ENCODE measurements at regions not wholly inside any gene's neighbourhood (a gene's known extent, or its start where the extent isn't known, plus 50 kb on each side); places are given as distances from the start of the nearest gene placed in this dataset.
A peak's percentile ranks its signal among the peaks of the same experiment; 100 is the strongest.

- H3K4me1 ChIP-seq (ENCODE audit: control insufficient read depth, insufficient read depth, low read length), result peaks cover 6% of the 10 kb centered on the region
- H3K4me3 ChIP-seq (ENCODE audit: low read depth, low read length), result no peak overlapping the region
- H3K36me3 ChIP-seq (ENCODE audit: control insufficient read depth, insufficient read depth, low read length), result no peaks in the 10 kb centered on the region
- H3K9me3 ChIP-seq (ENCODE audit: control insufficient read depth, insufficient read depth, low read depth, low read length), result peaks cover 3% of the 10 kb centered on the region; the same call in 1 of the 2 replicates
- H3K9ac ChIP-seq (ENCODE audit: low read length), result no peak overlapping the region
- no peak overlapping the region for H3K27ac ChIP-seq (ENCODE audit: low read depth, low read length)
- no peaks in the 10 kb centered on the region for H3K27me3 ChIP-seq (ENCODE audit: control insufficient read depth, insufficient read depth, low read length)
Observed at GRCh38 chr10:129156406-129156805, 310.6 kb upstream of the MGMT start.

GRCh38 chr10:129157185-129157584 is 309.9 kb upstream of the MGMT start:
- Histone ChIP-seq H3K4me3 (ENCODE audit: low read depth, low read length) (no peak overlapping the region), H3K4me1 (ENCODE audit: control insufficient read depth, insufficient read depth, low read length) (peaks cover 13% of the 10 kb centered on the region), H3K9ac (ENCODE audit: low read length) (no peak overlapping the region), H3K9me3 (ENCODE audit: control insufficient read depth, insufficient read depth, low read depth, low read length) (peaks cover 3% of the 10 kb centered on the region; the same call in 1 of the 2 replicates), H3K36me3 (ENCODE audit: control insufficient read depth, insufficient read depth, low read length) (no peaks in the 10 kb centered on the region), H3K27ac (ENCODE audit: low read depth, low read length) (no peak overlapping the region), H3K27me3 (ENCODE audit: control insufficient read depth, insufficient read depth, low read length) (no peaks in the 10 kb centered on the region)

GRCh38 chr10:129161150-129161549 is 305.9 kb upstream of the MGMT start:
- Histone ChIP-seq H3K9ac (ENCODE audit: low read length) (peak overlapping the region; percentile 9), H3K36me3 (ENCODE audit: control insufficient read depth, insufficient read depth, low read length) (no peaks in the 10 kb centered on the region), H3K9me3 (ENCODE audit: control insufficient read depth, insufficient read depth, low read depth, low read length) (no peaks in the 10 kb centered on the region), H3K27me3 (ENCODE audit: control insufficient read depth, insufficient read depth, low read length) (no peaks in the 10 kb centered on the region), H3K4me3 (ENCODE audit: low read depth, low read length) (no peak overlapping the region; the same call in 1 of the 2 replicates), H3K27ac (ENCODE audit: low read depth, low read length) (peak overlapping the region; percentile 54), H3K4me1 (ENCODE audit: control insufficient read depth, insufficient read depth, low read length) (peaks cover 16% of the 10 kb centered on the region)

GRCh38 chr10:129163531-129163930 is 303.5 kb upstream of the MGMT start:
- Histone ChIP-seq H3K4me1 (ENCODE audit: control insufficient read depth, insufficient read depth, low read length) (peaks cover 16% of the 10 kb centered on the region), H3K27ac (ENCODE audit: low read depth, low read length) (no peak overlapping the region), H3K9ac (ENCODE audit: low read length) (no peak overlapping the region), H3K9me3 (ENCODE audit: control insufficient read depth, insufficient read depth, low read depth, low read length) (no peaks in the 10 kb centered on the region), H3K4me3 (ENCODE audit: low read depth, low read length) (no peak overlapping the region), H3K27me3 (ENCODE audit: control insufficient read depth, insufficient read depth, low read length) (no peaks in the 10 kb centered on the region), H3K36me3 (ENCODE audit: control insufficient read depth, insufficient read depth, low read length) (no peaks in the 10 kb centered on the region)

GRCh38 chr10:129165076-129165720 is 301.8 kb upstream of the MGMT start:
- Histone ChIP-seq H3K9me3 (ENCODE audit: control insufficient read depth, insufficient read depth, low read depth, low read length) (no peaks in the 10 kb centered on the region), H3K4me3 (ENCODE audit: low read depth, low read length) (no peak overlapping the region), H3K27me3 (ENCODE audit: control insufficient read depth, insufficient read depth, low read length) (no peaks in the 10 kb centered on the region), H3K27ac (ENCODE audit: low read depth, low read length) (no peak overlapping the region), H3K4me1 (ENCODE audit: control insufficient read depth, insufficient read depth, low read length) (peaks cover 23% of the 10 kb centered on the region), H3K9ac (ENCODE audit: low read length) (no peak overlapping the region), H3K36me3 (ENCODE audit: control insufficient read depth, insufficient read depth, low read length) (no peaks in the 10 kb centered on the region)

- Histone ChIP-seq H3K36me3 (ENCODE audit: control insufficient read depth, insufficient read depth, low read length) (no peaks in the 10 kb centered on the region), H3K27ac (ENCODE audit: low read depth, low read length) (no peak overlapping the region), H3K9ac (ENCODE audit: low read length) (no peak overlapping the region), H3K9me3 (ENCODE audit: control insufficient read depth, insufficient read depth, low read depth, low read length) (no peaks in the 10 kb centered on the region), H3K4me3 (ENCODE audit: low read depth, low read length) (no peak overlapping the region), H3K4me1 (ENCODE audit: control insufficient read depth, insufficient read depth, low read length) (peaks cover 21% of the 10 kb centered on the region), H3K27me3 (ENCODE audit: control insufficient read depth, insufficient read depth, low read length) (no peaks in the 10 kb centered on the region)
Observed at GRCh38 chr10:129165770-129166169, 301.3 kb upstream of the MGMT start.

- no peak overlapping the region for H3K27ac ChIP-seq (ENCODE audit: low read depth, low read length)
- no peaks in the 10 kb centered on the region for H3K27me3 ChIP-seq (ENCODE audit: control insufficient read depth, insufficient read depth, low read length)
- no peak overlapping the region for H3K4me3 ChIP-seq (ENCODE audit: low read depth, low read length)
- H3K9ac ChIP-seq (ENCODE audit: low read length), result no peak overlapping the region
- H3K36me3 ChIP-seq (ENCODE audit: control insufficient read depth, insufficient read depth, low read length), result no peaks in the 10 kb centered on the region
- peaks cover 6% of the 10 kb centered on the region; the same call in 1 of the 2 replicates for H3K4me1 ChIP-seq (ENCODE audit: control insufficient read depth, insufficient read depth, low read length)
- H3K9me3 ChIP-seq (ENCODE audit: control insufficient read depth, insufficient read depth, low read depth, low read length), result no peaks in the 10 kb centered on the region
Observed at GRCh38 chr10:129168660-129169059, 298.4 kb upstream of the MGMT start.

- H3K4me1 ChIP-seq (ENCODE audit: control insufficient read depth, insufficient read depth, low read length), result peaks cover 6% of the 10 kb centered on the region; the same call in 1 of the 2 replicates
- H3K9me3 ChIP-seq (ENCODE audit: control insufficient read depth, insufficient read depth, low read depth, low read length), result no peaks in the 10 kb centered on the region
- H3K4me3 ChIP-seq (ENCODE audit: low read depth, low read length), result no peak overlapping the region
- no peaks in the 10 kb centered on the region for H3K36me3 ChIP-seq (ENCODE audit: control insufficient read depth, insufficient read depth, low read length)
- H3K27ac ChIP-seq (ENCODE audit: low read depth, low read length), result no peak overlapping the region
- no peak overlapping the region for H3K9ac ChIP-seq (ENCODE audit: low read length)
- no peaks in the 10 kb centered on the region for H3K27me3 ChIP-seq (ENCODE audit: control insufficient read depth, insufficient read depth, low read length)
Observed at GRCh38 chr10:129169115-129169514, 297.9 kb upstream of the MGMT start.

GRCh38 chr10:129170812-129171211 is 296.2 kb upstream of the MGMT start:
- peaks cover 6% of the 10 kb centered on the region; the same call in 1 of the 2 replicates for H3K4me1 ChIP-seq (ENCODE audit: control insufficient read depth, insufficient read depth, low read length)
- no peak overlapping the region for H3K9ac ChIP-seq (ENCODE audit: low read length)
- no peak overlapping the region for H3K4me3 ChIP-seq (ENCODE audit: low read depth, low read length)
- no peaks in the 10 kb centered on the region for H3K27me3 ChIP-seq (ENCODE audit: control insufficient read depth, insufficient read depth, low read length)
- no peaks in the 10 kb centered on the region for H3K9me3 ChIP-seq (ENCODE audit: control insufficient read depth, insufficient read depth, low read depth, low read length)
- no peaks in the 10 kb centered on the region for H3K36me3 ChIP-seq (ENCODE audit: control insufficient read depth, insufficient read depth, low read length)
- no peak overlapping the region for H3K27ac ChIP-seq (ENCODE audit: low read depth, low read length)

GRCh38 chr10:129171812-129172211 is 295.2 kb upstream of the MGMT start:
- Histone ChIP-seq H3K36me3 (ENCODE audit: control insufficient read depth, insufficient read depth, low read length) (no peaks in the 10 kb centered on the region), H3K4me1 (ENCODE audit: control insufficient read depth, insufficient read depth, low read length) (peaks cover 6% of the 10 kb centered on the region; the same call in 1 of the 2 replicates), H3K4me3 (ENCODE audit: low read depth, low read length) (no peak overlapping the region), H3K9ac (ENCODE audit: low read length) (no peak overlapping the region), H3K27me3 (ENCODE audit: control insufficient read depth, insufficient read depth, low read length) (no peaks in the 10 kb centered on the region), H3K9me3 (ENCODE audit: control insufficient read depth, insufficient read depth, low read depth, low read length) (no peaks in the 10 kb centered on the region), H3K27ac (ENCODE audit: low read depth, low read length) (no peak overlapping the region)

GRCh38 chr10:129174232-129175014 is 292.6 kb upstream of the MGMT start:
- H3K9me3 ChIP-seq (ENCODE audit: control insufficient read depth, insufficient read depth, low read depth, low read length), result no peaks in the 10 kb centered on the region

More at GRCh38 chr10:129174232-129175014, 292.6 kb upstream of the MGMT start:
- no peaks in the 10 kb centered on the region for H3K27me3 ChIP-seq (ENCODE audit: control insufficient read depth, insufficient read depth, low read length)
- no peak overlapping the region for H3K4me3 ChIP-seq (ENCODE audit: low read depth, low read length)
- no peak overlapping the region for H3K27ac ChIP-seq (ENCODE audit: low read depth, low read length)
- no peak overlapping the region for H3K9ac ChIP-seq (ENCODE audit: low read length)
- no peaks in the 10 kb centered on the region for H3K4me1 ChIP-seq (ENCODE audit: control insufficient read depth, insufficient read depth, low read length)
- H3K36me3 ChIP-seq (ENCODE audit: control insufficient read depth, insufficient read depth, low read length), result no peaks in the 10 kb centered on the region

Measured in HUES6 (cell line).